ENCODE measurements at regions not wholly inside any gene's neighbourhood (a gene's known extent, or its start where the extent isn't known, plus 50 kb on each side); places are given as distances from the start of the nearest gene placed in this dataset.
"Not testable (repeated sequence)": the region's sequence is repeated elsewhere in the genome, so short reads cannot be mapped to it uniquely, and the experiment has no call there.

DNA sequence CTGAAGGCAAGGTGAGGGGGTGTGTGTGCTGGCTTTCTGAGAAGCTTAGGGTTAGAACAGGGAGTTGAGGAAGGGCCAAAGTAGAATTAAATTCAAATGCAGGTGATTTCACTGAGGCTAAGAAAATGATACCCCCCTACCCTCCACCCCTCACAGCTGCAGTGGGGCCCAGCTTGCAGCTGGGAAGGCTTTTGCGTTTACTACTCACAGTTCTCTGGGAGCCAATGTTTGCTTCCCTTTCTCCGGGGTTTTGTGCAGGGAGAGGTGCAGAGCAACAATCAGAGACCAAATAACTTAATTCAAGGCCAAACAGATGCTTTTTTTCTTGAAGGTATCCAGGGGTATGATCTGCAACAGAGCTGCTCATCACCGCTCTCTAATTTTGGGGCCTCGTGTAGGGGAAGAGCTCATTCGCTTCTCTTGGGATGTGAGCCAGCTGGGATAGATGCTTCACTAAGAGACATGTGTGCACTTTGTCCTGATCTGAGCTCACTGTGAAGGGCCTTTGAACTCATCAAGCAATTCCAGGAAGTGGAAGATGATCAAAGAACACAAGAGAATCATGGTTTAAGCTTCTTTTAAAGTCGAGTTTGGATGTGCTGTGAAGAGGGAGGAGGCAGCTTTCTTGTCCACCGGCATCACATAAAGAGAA is 122.7 kb upstream of the C1GALT1C1 start:
- peak; percentile 34 for DNase-seq

DNA sequence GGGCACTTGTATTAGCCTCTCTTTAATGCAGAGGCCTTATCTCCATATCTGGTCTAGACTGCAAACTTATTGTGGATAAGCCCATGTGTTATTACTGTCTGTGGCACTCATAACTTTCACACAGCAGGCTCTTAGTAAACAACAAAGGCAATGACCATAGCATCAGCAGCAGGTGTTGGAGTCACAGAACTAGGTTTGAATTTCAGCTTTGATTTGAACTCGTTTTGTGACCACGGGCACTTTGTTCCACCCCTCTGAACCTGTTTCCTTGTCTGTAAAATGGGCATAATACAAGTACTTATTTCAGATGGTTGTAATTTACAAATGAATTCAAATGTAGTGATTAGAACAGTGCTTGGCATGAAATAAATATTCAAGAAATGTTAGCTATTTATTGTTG is 121.8 kb upstream of the C1GALT1C1 start:
- no peak for DNase-seq

- no peak for DNase-seq
Observed at GRCh38 chrX:120750381-120750780, 120.5 kb upstream of the C1GALT1C1 start.

DNA sequence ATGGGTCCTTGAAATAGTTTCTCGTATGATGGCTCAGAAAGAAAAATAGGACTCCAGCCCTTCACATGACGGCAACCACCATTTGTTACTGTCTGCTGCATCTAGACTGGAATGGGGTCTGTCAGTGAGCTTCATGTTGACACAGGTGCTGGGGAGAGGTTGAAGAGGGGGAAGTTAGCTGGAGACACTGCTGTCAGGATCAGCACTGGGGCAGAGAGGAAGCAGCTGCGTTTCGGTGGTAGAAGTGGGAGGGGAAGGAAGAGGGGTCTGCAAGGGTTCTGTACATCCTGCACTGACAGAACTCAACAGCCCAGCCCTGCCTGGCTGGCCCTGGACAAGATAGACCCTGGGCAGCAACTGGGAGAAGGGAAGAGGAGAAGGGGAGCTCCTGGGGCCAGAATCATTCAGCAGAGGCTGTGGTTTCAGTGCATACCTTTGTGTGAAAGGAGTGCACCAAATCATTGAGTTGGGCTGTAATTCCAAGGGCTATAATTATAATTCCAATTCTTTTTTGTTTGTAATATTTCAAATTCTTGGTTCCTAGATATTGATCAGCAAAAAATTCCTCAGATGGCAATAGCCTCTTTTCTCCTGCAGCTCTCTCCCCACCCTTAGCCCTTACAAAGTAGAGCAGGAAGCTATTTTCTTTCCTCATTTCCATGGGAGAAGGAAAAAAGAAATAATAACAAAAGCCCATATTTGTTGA is 119.4 kb upstream of the C1GALT1C1 start:
- DNase-seq = no peak

- no peak for DNase-seq
Observed at GRCh38 chrX:120746153-120746552, 116.3 kb upstream of the C1GALT1C1 start.

DNA sequence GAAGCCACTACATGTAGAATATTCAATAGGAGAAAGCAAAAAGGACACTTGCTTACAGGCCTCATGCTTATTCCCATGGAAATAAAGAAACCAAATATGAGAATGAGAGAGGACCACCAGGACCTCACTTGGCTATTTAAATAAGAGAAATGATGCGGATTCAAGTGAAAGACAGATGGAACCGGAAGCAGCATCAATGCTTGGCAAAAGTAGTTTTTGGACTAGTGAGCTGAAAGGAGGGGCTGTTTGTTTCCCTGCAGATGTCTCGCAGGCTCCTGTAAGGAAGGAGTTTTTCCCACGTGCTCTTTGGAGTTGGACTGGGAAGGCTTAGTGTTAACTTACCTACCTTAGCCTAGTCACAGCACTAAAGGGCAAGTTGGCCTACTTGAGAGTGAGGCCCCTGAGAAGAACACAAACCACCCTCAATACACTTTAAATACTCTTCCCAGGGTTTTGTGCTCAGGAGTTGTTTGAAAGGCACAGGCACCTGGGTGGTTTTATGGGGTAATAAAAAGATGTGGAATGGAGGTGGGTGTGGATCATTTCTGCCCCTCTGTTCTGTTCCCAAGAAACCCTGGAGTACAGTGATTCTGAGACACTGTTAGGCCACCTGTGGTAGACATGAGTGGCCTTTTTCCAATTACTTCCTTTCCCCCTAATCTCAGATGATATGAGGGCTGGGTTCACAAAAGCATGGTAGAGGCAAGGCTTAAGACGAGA is 113.3 kb upstream of the C1GALT1C1 start:
- peak; percentile 31 for DNase-seq

DNA sequence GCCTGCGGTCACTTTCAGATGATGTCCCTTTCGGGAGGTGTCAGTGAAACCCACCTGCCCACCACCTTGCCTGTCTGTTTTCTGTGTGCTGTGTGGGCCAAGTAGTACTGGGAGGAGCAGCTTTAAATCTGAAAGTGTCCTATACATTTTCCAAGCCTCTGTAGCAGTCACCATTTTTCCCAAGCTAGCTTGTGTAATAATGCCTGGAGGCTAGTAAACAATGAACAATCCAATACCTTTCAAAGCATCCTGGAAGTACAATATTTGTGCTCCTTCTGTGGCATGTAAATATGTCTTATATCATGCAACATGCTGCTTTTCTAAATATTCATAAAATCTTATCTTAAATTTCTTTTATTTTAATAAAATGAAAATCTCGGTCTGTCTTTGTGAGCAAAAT is 111.6 kb upstream of the C1GALT1C1 start:
- no peak for DNase-seq

DNA sequence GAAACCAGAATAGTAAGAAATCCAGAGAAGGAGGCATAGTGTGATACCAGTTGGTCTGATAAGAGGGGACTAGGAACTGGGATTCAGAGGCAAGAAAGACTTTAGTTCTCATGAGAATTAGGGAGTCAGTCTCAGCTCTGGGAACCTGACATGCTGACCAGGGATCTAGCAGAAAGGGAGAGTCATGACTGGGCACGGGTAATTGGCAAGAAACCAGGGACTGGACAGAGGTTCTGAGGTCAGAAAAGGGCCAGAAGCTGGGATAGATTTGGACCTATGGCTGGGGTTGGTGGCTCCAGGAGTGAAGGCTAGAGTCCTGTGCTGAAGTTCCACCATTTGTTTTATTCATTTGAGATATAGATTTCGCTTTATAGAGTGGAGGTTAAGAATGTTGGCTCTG is 110.2 kb upstream of the C1GALT1C1 start:
- DNase-seq = no peak

GRCh38 chrX:120739300-120739699 is 109.4 kb upstream of the C1GALT1C1 start:
- DNase-seq = no peak

- DNase-seq = no peak
Observed at GRCh38 chrX:120736989-120737388, 107.1 kb upstream of the C1GALT1C1 start.

GRCh38 chrX:120735966-120736365 is 106.1 kb upstream of the C1GALT1C1 start:
- DNase-seq = no peak

DNA sequence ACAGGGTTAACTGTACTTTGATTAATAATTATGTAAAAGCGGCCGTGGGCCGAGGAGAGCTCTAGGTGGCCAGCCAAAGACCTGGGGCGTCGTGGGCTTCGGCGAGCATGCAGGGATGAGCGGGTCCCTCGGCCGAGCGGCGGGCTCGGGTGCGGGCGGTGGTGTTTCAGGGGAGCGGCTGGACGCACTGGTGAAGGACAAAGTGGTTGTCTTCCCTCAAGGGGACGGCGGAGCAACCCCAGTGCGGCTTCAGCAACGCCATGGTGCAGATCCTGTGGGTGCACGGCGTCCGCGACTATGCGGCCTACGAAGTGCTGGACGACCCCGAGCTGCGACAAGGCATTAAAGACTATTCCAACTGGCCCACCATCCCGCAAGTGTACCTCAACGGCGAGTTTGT is 103.0 kb upstream of the C1GALT1C1 start:
- DNase-seq = no peak

GRCh38 chrX:120732461-120732860 is 102.6 kb upstream of the C1GALT1C1 start:
- no peak for DNase-seq

DNA sequence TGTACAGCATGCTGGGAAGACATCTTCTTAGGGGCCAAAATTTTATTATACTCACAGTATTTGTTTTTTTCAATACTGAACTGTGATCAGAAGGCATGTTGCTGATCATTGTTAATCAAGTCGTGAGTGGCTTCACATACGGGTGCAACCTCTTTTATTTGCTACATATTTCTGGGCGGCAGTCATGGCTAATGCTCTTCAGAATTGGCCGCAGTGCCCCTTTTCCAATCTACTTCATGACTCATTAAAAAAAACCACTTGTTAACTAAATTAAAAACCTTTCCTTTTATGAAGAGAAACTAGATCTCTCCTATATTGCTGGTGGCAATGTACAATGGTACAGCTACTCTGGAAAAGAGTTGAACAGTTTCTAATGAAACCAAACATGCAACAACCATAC is 101.5 kb upstream of the C1GALT1C1 start:
- DNase-seq = no peak

- DNase-seq = not testable (repeated sequence)
Observed at GRCh38 chrX:120729506-120730255, 99.8 kb upstream of the C1GALT1C1 start.

- peak; percentile 30 for DNase-seq
Observed at GRCh38 chrX:120727911-120728310, 98.1 kb upstream of the C1GALT1C1 start.

GRCh38 chrX:120727452-120727851 is 97.6 kb upstream of the C1GALT1C1 start:
- DNase-seq = peak; percentile 72

GRCh38 chrX:120726294-120726693 is 96.4 kb upstream of the C1GALT1C1 start:
- no peak for DNase-seq

- DNase-seq = no peak
Observed at GRCh38 chrX:120725874-120726273, 96.0 kb upstream of the C1GALT1C1 start.

DNA sequence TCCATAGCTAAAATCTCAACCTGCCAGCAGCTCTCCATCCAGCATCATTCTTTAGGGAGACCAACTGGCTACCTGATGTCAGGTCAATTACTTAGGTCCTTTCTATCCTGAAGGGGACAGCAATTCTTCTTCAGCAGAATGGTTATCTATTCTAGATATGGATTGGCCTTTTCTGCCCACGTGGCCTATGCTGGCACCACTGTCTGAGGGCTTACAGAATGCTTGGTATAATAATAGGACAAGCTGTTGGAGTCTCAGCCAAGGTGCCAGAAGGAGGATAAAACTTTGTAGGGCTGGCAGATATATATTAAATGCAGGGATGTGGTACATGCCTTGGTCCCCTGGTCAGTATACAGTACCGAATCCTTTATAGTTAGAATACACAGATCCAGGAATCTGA is 89.8 kb upstream of the C1GALT1C1 start:
- no peak for DNase-seq

GRCh38 chrX:120718969-120719368 is 89.1 kb upstream of the C1GALT1C1 start:
- DNase-seq = no peak

GRCh38 chrX:120702337-120702736 is 72.5 kb upstream of the C1GALT1C1 start:
- DNase-seq = not testable (repeated sequence)

- no peak for DNase-seq
Observed at GRCh38 chrX:120697053-120697452, 67.2 kb upstream of the C1GALT1C1 start.

All from hindlimb muscle (tissue), 1 donor.